ENCODE measurements at regions not wholly inside any gene's neighbourhood (a gene's known extent, or its start where the extent isn't known, plus 50 kb on each side); places are given as distances from the start of the nearest gene placed in this dataset.

- TF ChIP-seq POLR2AphosphoS5 (IDR thresholded peaks at IDR 0.05; ENCODE audit: low read depth, low read length) (no peak), EZH2 (IDR thresholded peaks at IDR 0.05; ENCODE audit: low read depth, low read length, severe bottlenecking) (no peak), BRCA1 (IDR thresholded peaks at IDR 0.05; ENCODE audit: low read depth, low read length) (no peak)
- TF ChIP-seq, protein P1, sequence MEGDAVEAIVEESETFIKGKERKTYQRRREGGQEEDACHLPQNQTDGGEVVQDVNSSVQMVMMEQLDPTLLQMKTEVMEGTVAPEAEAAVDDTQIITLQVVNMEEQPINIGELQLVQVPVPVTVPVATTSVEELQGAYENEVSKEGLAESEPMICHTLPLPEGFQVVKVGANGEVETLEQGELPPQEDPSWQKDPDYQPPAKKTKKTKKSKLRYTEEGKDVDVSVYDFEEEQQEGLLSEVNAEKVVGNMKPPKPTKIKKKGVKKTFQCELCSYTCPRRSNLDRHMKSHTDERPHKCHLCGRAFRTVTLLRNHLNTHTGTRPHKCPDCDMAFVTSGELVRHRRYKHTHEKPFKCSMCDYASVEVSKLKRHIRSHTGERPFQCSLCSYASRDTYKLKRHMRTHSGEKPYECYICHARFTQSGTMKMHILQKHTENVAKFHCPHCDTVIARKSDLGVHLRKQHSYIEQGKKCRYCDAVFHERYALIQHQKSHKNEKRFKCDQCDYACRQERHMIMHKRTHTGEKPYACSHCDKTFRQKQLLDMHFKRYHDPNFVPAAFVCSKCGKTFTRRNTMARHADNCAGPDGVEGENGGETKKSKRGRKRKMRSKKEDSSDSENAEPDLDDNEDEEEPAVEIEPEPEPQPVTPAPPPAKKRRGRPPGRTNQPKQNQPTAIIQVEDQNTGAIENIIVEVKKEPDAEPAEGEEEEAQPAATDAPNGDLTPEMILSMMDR (IDR thresholded peaks at IDR 0.05; ENCODE audit: control extremely low read depth in 1 of 3, insufficient read depth in 1 of 3, low read depth in 1 of 3, low read length in 3 of 3) = no peak
Measured at GRCh38 chr13:44028734-44029133, 149.0 kb downstream of the LACC1 start.
